HepG2 (cell line): ENCODE measurements at regions not wholly inside any gene's neighbourhood (a gene's known extent, or its start where the extent isn't known, plus 50 kb on each side); places are given as distances from the start of the nearest gene placed in this dataset.

Experiments used
- ATAC-seq: fragments of 200-7000 bp; cut with Tn5 transposase; 3 replicates; pipeline ENCODE4 v1.9.1; 2020; ENCODE audit warnings: mild to moderate bottlenecking, moderate library complexity
- BruUV-seq: library from RNA; stranded (reverse); fragments of 400-500 nt; replicated peaks from 2 replicates; lab custom pipeline; 2021; lab: Mats Ljungman, UMichigan
- CTCF ChIA-PET: fragments of 300-600 bp; formaldehyde crosslinking; extraction: SDS; loops from one replicate; lab custom pipeline; 2021; ENCODE audit warnings: low total read pairs, inconsistent platforms, low intra/inter-chr PET ratio; lab: Yijun Ruan, JAX
- POLR2A ChIA-PET: fragments of 350-600 bp; sonication (Branson Sonifier 250); formaldehyde crosslinking; loops from one replicate; lab custom pipeline; 2020; ENCODE audit warnings: antibody characterized with exemption, inconsistent platforms; lab: Yijun Ruan, JAX
- DNase-seq: peaks from one replicate; pipeline ENCODE4 v3.0.0-alpha.2; 2015; ENCODE audit warnings: low spot score
- FAIRE-seq: peaks from 3 replicates; lab custom pipeline; 2011; peaks lifted over from hg19 to GRCh38; lab: Jason Lieb, UNC
- H2AFZ ChIP-seq: one replicate; pipeline ENCODE4 v1.6.1; 2011; ENCODE audit warnings: low read length, inconsistent platforms
- H3K27ac ChIP-seq: fragments of 300-600 bp; 3 replicates; pipeline ENCODE4 v1.8.0; 2011; ENCODE audit warnings: mixed run types, mild to moderate bottlenecking, mixed read lengths, low read length, inconsistent platforms; ENCODE audit not compliant: insufficient read depth; ENCODE audit errors: extremely low read length
- H3K27me3 ChIP-seq, 2 experiments: fragments of 200-600 bp in 1 of 2; 2 replicates in 1 of 2; 3 replicates in 1 of 2; pipeline versions ENCODE4 v1.6.0 to v1.8.0; 2011; ENCODE audit warnings: low read length in 2 of 2, mild to moderate bottlenecking in 2 of 2, moderate library complexity in 2 of 2, inconsistent platforms in 1 of 2; ENCODE audit not compliant: insufficient read depth in 2 of 2, control insufficient read depth in 1 of 2
- H3K36me3 ChIP-seq, 2 experiments: fragments of 200-600 bp in 1 of 2; replicated peaks in 1 of 2; 2 replicates in 1 of 2; 3 replicates in 1 of 2; pipeline versions ENCODE4 v1.5.1 to v1.8.0; 2011; ENCODE audit warnings: low read length in 2 of 2, inconsistent platforms in 1 of 2; ENCODE audit not compliant: insufficient read depth in 2 of 2, control insufficient read depth in 1 of 2
- H3K4me1 ChIP-seq: 2 replicates; pipeline ENCODE4 v1.5.1; 2012; ENCODE audit warnings: low read length, inconsistent platforms; ENCODE audit not compliant: insufficient read depth
- H3K4me2 ChIP-seq: 2 replicates; pipeline ENCODE4 v1.6.0; 2011; ENCODE audit warnings: low read depth, low read length, inconsistent platforms
- H3K4me3 ChIP-seq, 3 experiments: fragments of 200-600 bp in 1 of 3; sonication (generic), shearing (Covaris generic) in 1 of 3; replicated peaks in 1 of 3; 2 replicates each; pipeline ENCODE4 v1.5.1; 2011 to 2016; ENCODE audit warnings: low read length in 3 of 3, inconsistent platforms in 2 of 3, low read depth in 2 of 3, mild to moderate bottlenecking in 2 of 3, control low read depth in 1 of 3, mixed read lengths in 1 of 3; ENCODE audit not compliant: insufficient read depth in 1 of 3
- H3K79me2 ChIP-seq: one replicate; pipeline ENCODE4 v1.6.1; 2011; ENCODE audit warnings: low read length, inconsistent platforms; ENCODE audit not compliant: insufficient read depth
- H3K9ac ChIP-seq: 2 replicates; pipeline ENCODE4 v1.6.0; 2011; ENCODE audit warnings: mild to moderate bottlenecking, low read depth, low read length, inconsistent platforms; ENCODE audit not compliant: insufficient read depth
- H3K9me3 ChIP-seq: 2 replicates; pipeline ENCODE4 v1.5.1; 2012; ENCODE audit warnings: mild to moderate bottlenecking, low read length
- H4K20me1 ChIP-seq: 2 replicates; pipeline ENCODE4 v1.6.0; 2011; ENCODE audit warnings: inconsistent platforms, mild to moderate bottlenecking, low read length, moderate library complexity; ENCODE audit not compliant: insufficient read depth
- DNMT3B ChIP-seq: conservative IDR thresholded peaks from 2 replicates; pipeline ENCODE4 v1.6.1; 2016; ENCODE audit warnings: missing biosample characterization, control low read depth
- NR2F6 ChIP-seq, 2 experiments: IDR thresholded peaks; 2 replicates each; pipeline ENCODE4 v1.6.1; 2016; ENCODE audit warnings: antibody characterized with exemption in 1 of 2, mild to moderate bottlenecking in 1 of 2
- RBM39 ChIP-seq: fragments of 200-400 bp; formaldehyde crosslinking; IDR thresholded peaks from one replicate; pipeline ENCODE4 v1.6.1; 2018; ENCODE audit warnings: antibody characterized with exemption, mild to moderate bottlenecking, low read depth, low read length; ENCODE audit not compliant: poor library complexity, severe bottlenecking
- RFX3 ChIP-seq: IDR thresholded peaks from 2 replicates; pipeline ENCODE4 v1.6.1; 2016; ENCODE audit warnings: missing biosample characterization, missing genetic modification reagents
- RXRA ChIP-seq: sonication (generic); formaldehyde crosslinking; IDR thresholded peaks from 2 replicates; pipeline ENCODE4 v1.5.1; 2020; ENCODE audit warnings: missing genetic modification reagents
- SKI ChIP-seq: fragments of 450-650 bp; IDR thresholded peaks from one replicate; pipeline ENCODE4 v1.6.1; 2018; ENCODE audit warnings: mild to moderate bottlenecking; ENCODE audit not compliant: partially characterized antibody
- SP140L ChIP-seq: sonication (generic); formaldehyde crosslinking; IDR thresholded peaks from 2 replicates; pipeline ENCODE4 v1.4.0; 2020; ENCODE audit warnings: missing genetic modification reagents, borderline replicate concordance
- ZNF232 ChIP-seq: sonication (generic); formaldehyde crosslinking; IDR thresholded peaks from 2 replicates; pipeline ENCODE4 v1.4.0; 2020; ENCODE audit warnings: missing genetic modification reagents, borderline replicate concordance
- ZNF543 ChIP-seq: sonication (generic); formaldehyde crosslinking; IDR thresholded peaks from 2 replicates; pipeline ENCODE4 v1.4.0; 2020; ENCODE audit warnings: mild to moderate bottlenecking, missing genetic modification reagents
- WGBS: methylation state at CpG from one replicate; pipeline ENCODE4 v1.1.6; 2017; ENCODE audit warnings: low lambda C conversion rate; 5-methylcytosine and 5-hydroxymethylcytosine counted together
- in situ Hi-C: cut with HindIII; loops from 2 replicates; pipeline ENCODE4 v1.10.0; 2017; ENCODE audit warnings: low pct_unique_long_range_greater_than_20kb; ENCODE audit not compliant: extremely low pct_ligation_motif_present
- intact Hi-C: fragments of 100-400 bp; cut with micrococcal nuclease; formaldehyde crosslinking; loops from one replicate; pipeline ENCODE4 v1.10.0; 2022; ENCODE audit not compliant: unreplicated experiment
- TF ChIP-seq, protein P1 (sequence below): sonication (generic); formaldehyde crosslinking; IDR thresholded peaks from 2 replicates; pipeline ENCODE4 v1.4.0; 2020; ENCODE audit warnings: mild to moderate bottlenecking, missing genetic modification reagents, borderline replicate concordance
- TF ChIP-seq, protein P2 (sequence below): sonication (generic); formaldehyde crosslinking; conservative IDR thresholded peaks from 2 replicates; pipeline ENCODE4 v1.4.0; 2020; ENCODE audit warnings: missing genetic modification reagents
- TF ChIP-seq, protein P3 (sequence below): sonication (generic); formaldehyde crosslinking; IDR thresholded peaks from 2 replicates; pipeline ENCODE4 v1.4.0; 2020; ENCODE audit warnings: mild to moderate bottlenecking, missing genetic modification reagents

DNA sequence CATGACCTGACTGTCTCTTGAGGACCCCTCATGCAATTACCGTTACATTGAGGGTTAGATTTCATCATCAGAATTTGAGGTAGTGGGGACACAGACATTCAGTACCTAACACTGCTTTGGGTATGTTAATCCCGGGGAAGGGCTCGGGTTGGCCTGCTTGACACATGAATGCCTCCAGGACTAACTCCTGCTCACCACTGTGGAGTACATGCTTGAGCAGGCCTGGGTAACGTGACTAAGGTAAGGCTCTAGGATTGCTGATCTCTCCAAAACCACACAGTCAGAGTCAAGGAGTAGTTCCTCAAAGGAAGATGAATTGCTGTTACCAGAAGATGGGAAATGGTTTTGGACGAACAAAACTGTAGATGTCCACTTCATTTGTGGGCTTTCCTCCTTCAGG is 376.3 kb upstream of the ZNF462 start:
- Histone ChIP-seq H3K36me3 (no peaks in the 10 kb centered on the region), H3K27ac (no peak overlapping the region), H3K9ac (no peak overlapping the region), H2AFZ (no peak overlapping the region), H3K9me3 (no peaks in the 10 kb centered on the region), H3K4me3 (no peak overlapping the region), H3K4me1 (no peaks in the 10 kb centered on the region), H3K27me3 (no peaks in the 10 kb centered on the region), H3K4me2 (no peak overlapping the region), H4K20me1 (no peaks in the 10 kb centered on the region), H3K79me2 (no peaks in the 10 kb centered on the region)
- TF ChIP-seq DNMT3B (CRISPR knock-in tag) (no peak), RBM39 (no peak), RFX3 (CRISPR knock-in tag) (no peak), ZNF232 (CRISPR knock-in tag) (no peak), NR2F6 (IDR thresholded peaks at IDR 0.05) (no peak), NR2F6 (CRISPR knock-in tag; IDR thresholded peaks at IDR 0.05) (no peak), ZNF543 (CRISPR knock-in tag) (no peak), RXRA (CRISPR knock-in tag) (no peak)
- ChIA-PET POLR2A (no interaction called here), CTCF (no interaction called here)
- WGBS = 5% methylated on average over 4 of the region's 5 CpGs
- DNase-seq (no peak), ATAC-seq (no peak), FAIRE-seq (no peak)
- BruUV-seq = no TSS peak
- in situ Hi-C loops (no loop called here), intact Hi-C loops (no loop called here)

DNA sequence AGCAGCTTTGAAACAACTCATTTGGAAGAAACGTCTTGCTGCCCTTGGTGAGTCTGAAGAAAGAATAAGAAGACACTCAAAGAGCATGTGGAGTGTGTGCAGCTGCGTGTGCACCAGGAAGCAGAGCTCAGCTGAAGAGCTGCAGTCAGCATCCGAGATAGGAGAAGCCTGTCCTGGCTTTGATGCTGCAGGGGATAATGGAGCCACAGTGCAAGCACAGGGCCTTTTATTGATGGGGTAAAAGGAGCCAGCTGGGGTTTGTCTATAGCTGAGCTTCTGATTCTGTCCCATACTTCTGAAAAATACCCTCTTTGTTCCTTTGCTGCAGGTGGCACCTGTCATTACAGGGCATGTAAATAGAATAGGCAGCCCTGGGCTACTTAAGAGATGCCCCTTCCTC is 375.7 kb upstream of the ZNF462 start:
- in situ Hi-C loops = no loop called here
- Histone ChIP-seq H3K4me3 (no peak overlapping the region), H3K27ac (no peak overlapping the region), H3K4me1 (no peaks in the 10 kb centered on the region), H3K36me3 (no peaks in the 10 kb centered on the region), H3K4me2 (no peak overlapping the region), H3K9ac (no peak overlapping the region), H2AFZ (no peak overlapping the region), H3K79me2 (no peaks in the 10 kb centered on the region), H3K9me3 (no peaks in the 10 kb centered on the region), H3K27me3 (no peaks in the 10 kb centered on the region), H4K20me1 (no peaks in the 10 kb centered on the region)
- 0% methylated on average over 3 of the region's 3 CpGs for whole genome bisulfite sequencing
- no peak for DNase-seq
- POLR2A ChIA-PET = no interaction called here
- no TSS peak for BruUV-seq
- no peak for ATAC-seq
- no peak for FAIRE-seq
- CTCF ChIA-PET = no interaction called here
- intact Hi-C loops = no loop called here
- TF ChIP-seq, protein P1, sequence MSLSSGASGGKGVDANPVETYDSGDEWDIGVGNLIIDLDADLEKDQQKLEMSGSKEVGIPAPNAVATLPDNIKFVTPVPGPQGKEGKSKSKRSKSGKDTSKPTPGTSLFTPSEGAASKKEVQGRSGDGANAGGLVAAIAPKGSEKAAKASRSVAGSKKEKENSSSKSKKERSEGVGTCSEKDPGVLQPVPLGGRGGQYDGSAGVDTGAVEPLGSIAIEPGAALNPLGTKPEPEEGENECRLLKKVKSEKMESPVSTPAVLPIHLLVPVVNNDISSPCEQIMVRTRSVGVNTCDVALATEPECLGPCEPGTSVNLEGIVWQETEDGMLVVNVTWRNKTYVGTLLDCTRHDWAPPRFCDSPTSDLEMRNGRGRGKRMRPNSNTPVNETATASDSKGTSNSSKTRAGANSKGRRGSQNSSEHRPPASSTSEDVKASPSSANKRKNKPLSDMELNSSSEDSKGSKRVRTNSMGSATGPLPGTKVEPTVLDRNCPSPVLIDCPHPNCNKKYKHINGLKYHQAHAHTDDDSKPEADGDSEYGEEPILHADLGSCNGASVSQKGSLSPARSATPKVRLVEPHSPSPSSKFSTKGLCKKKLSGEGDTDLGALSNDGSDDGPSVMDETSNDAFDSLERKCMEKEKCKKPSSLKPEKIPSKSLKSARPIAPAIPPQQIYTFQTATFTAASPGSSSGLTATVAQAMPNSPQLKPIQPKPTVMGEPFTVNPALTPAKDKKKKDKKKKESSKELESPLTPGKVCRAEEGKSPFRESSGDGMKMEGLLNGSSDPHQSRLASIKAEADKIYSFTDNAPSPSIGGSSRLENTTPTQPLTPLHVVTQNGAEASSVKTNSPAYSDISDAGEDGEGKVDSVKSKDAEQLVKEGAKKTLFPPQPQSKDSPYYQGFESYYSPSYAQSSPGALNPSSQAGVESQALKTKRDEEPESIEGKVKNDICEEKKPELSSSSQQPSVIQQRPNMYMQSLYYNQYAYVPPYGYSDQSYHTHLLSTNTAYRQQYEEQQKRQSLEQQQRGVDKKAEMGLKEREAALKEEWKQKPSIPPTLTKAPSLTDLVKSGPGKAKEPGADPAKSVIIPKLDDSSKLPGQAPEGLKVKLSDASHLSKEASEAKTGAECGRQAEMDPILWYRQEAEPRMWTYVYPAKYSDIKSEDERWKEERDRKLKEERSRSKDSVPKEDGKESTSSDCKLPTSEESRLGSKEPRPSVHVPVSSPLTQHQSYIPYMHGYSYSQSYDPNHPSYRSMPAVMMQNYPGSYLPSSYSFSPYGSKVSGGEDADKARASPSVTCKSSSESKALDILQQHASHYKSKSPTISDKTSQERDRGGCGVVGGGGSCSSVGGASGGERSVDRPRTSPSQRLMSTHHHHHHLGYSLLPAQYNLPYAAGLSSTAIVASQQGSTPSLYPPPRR = no peak
- TF ChIP-seq, protein P2, sequence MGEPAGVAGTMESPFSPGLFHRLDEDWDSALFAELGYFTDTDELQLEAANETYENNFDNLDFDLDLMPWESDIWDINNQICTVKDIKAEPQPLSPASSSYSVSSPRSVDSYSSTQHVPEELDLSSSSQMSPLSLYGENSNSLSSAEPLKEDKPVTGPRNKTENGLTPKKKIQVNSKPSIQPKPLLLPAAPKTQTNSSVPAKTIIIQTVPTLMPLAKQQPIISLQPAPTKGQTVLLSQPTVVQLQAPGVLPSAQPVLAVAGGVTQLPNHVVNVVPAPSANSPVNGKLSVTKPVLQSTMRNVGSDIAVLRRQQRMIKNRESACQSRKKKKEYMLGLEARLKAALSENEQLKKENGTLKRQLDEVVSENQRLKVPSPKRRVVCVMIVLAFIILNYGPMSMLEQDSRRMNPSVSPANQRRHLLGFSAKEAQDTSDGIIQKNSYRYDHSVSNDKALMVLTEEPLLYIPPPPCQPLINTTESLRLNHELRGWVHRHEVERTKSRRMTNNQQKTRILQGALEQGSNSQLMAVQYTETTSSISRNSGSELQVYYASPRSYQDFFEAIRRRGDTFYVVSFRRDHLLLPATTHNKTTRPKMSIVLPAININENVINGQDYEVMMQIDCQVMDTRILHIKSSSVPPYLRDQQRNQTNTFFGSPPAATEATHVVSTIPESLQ (CRISPR knock-in tag) = no peak
- TF ChIP-seq SKI = no peak
- TF ChIP-seq SP140L (CRISPR knock-in tag) = no peak
- TF ChIP-seq, protein P3, sequence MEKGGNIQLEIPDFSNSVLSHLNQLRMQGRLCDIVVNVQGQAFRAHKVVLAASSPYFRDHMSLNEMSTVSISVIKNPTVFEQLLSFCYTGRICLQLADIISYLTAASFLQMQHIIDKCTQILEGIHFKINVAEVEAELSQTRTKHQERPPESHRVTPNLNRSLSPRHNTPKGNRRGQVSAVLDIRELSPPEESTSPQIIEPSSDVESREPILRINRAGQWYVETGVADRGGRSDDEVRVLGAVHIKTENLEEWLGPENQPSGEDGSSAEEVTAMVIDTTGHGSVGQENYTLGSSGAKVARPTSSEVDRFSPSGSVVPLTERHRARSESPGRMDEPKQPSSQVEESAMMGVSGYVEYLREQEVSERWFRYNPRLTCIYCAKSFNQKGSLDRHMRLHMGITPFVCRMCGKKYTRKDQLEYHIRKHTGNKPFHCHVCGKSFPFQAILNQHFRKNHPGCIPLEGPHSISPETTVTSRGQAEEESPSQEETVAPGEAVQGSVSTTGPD (CRISPR knock-in tag) = no peak
